Right ventricle myocardium inferior (tissue), 1 donor: ENCODE measurements at regions not wholly inside any gene's neighbourhood (a gene's known extent, or its start where the extent isn't known, plus 50 kb on each side); places are given as distances from the start of the nearest gene placed in this dataset.
"Not testable (repeated sequence)": the region's sequence is repeated elsewhere in the genome, so short reads cannot be mapped to it uniquely, and the experiment has no call there.

ENCODE experiments used
- ATAC-seq: fragments of 200-7000 bp; cut with Tn5 transposase; one replicate; pipeline ENCODE4 v1.9.1; 2020; ENCODE audit warnings: mild to moderate bottlenecking, moderate library complexity
- DNase-seq: peaks from one replicate; pipeline ENCODE4 v3.0.0; 2021; ENCODE audit errors: missing footprints
- intact Hi-C: fragments of 100-400 bp; cut with DNase I; formaldehyde crosslinking; loops from one replicate; pipeline ENCODE4 v1.11.0; 2022
- donor health status: DM: no; HTN: yes; CAD: no; lungs with severe emphysema.

DNA sequence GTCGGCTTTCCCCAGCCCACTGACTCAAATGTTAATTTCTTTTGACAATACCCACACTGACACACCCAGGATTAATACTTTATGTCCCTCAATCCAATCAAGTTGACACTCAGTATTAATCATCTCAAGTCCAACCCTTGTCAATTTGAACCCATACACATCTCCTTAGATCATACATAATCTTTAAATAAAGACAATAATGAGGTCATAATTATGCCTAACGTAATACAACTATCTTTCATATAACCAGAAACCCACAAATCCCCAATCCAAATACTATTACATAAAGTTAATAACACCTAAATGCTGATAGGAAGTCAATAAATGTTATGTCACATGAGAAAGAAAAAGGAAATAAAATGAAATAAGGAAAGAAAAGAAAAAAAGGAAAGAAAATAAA, 934.2 kb downstream of the CDH9 start:
- ATAC-seq (no peak), DNase-seq (no peak)
- intact Hi-C loops: no loop called here

DNA sequence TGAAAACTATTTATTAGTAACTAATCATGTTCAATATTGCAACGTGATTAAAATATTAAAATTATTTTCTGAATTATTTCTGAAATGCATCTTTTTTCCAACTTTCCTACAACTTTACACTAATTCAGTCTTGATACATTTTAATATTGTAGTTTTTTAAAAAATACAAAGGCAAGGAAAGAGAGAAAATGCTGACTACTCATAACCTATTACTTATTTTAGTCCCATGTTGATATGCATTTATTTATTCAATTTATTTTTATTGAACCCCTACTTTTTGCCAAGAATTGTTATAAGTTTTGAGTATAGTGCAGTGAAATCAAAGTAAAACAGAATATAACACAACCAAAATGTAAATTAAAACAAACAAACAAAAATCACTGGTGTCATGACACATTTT, 978.2 kb downstream of the CDH9 start:
- ATAC-seq: no peak
- intact Hi-C loops: no loop called here
- DNase-seq: no peak

DNA sequence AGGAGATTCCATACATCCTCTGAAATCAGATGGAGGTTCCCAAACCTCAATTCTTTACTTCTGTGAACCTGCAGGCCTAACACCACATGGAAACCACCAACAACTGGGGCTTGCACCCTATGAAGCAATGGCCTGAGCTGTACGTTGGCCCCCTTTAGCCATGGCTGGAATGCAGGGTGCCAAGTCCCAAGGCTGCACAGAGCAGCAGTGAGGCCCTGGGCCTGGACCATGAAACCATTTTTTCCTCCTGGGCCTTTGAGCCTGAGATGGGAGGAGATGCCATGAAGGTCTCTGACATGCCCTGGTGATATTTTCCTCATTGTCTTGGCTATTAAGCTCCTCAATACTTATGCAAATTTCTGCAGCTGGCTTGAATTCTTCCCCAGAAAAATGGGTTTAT, 983.8 kb downstream of the CDH9 start:
- ATAC-seq: no peak
- peak; percentile 9 for DNase-seq
- intact Hi-C loops: no loop called here

DNA sequence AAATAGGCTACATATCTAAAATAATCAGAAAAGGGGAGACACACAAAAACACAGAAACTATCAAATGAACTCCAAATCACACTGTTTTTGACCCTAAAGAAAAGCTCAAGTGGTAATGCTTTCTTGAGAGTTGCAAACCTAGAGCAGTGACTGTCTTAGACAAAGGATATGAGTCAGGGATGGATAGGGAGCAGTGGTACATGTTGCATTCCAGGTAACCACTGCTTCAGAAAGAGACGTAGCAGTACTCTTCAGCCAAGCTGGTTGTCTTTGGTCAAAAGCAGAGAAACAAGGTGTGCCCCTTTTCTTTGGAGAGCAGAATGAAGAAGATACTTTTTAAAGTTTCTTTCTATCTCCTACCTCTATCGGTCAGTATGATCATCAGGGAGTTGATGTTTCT, 1003.6 kb downstream of the CDH9 start:
- DNase-seq (no peak), ATAC-seq (no peak)
- intact Hi-C loops: no loop called here

DNA sequence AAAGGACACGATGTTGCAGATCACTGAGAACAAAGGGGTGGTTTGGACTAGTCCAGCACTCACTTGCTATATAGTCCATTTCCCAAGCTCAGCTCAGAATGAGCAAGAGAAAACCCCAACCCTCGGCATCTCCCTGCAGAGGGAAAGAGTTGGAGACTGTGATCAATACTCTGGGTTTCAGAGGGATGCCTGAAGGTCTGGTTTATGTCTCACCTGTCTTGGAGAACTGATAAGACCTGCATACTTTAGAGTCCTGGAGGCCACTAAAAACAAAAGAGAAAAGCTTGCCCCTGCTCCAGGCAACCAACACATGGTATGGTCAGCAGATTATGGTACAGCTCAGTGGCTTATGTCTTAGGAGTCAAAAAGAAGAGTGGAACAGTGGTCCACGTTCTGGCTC, 1006.9 kb downstream of the CDH9 start:
- intact Hi-C loops: no loop called here

DNA sequence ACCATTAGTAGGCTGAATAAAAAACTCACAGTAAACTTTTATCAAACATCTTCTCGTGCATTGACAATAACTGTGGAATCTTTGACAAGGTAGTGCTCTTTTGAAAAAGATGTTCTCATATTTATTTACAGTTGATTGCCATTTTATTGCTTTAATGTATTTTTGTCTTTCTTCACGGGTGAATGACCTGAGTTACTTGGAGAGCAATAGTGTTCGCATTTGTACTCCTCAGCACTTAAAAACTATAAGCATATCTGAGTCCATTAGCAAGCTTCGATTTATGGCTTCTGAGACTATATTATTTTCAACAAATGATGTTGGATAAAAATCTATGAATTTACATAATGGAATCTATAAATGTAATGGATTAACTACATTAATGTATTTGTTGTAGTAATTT, 1012.3 kb downstream of the CDH9 start:
- ATAC-seq: no peak

More for the DNA sequence above, 1006.9 kb downstream of the CDH9 start:
- ATAC-seq: no peak
- DNase-seq: no peak

DNA sequence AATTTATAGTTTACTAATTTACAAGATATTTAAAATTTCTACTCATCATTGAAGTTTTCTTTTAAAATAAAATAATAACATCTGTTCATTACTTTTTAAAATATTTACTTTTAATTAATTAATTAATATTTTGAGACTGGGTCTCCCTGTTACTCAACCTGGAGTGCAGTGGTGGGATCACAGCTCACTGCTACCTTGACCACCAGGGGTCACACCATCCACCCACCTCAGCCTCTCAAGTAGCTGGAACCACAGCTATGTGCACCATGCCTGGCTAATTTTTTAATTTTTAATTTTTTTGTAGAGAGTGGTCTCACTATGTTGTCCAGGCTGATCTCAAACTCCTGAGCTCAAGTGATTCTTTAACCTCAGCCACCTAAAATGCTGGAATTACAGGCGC, 1013.6 kb downstream of the CDH9 start:
- ATAC-seq (no peak), DNase-seq (no peak)
- intact Hi-C loops: no loop called here

More for the DNA sequence above, 1012.3 kb downstream of the CDH9 start:
- no peak for DNase-seq
- intact Hi-C loops: no loop called here

DNA sequence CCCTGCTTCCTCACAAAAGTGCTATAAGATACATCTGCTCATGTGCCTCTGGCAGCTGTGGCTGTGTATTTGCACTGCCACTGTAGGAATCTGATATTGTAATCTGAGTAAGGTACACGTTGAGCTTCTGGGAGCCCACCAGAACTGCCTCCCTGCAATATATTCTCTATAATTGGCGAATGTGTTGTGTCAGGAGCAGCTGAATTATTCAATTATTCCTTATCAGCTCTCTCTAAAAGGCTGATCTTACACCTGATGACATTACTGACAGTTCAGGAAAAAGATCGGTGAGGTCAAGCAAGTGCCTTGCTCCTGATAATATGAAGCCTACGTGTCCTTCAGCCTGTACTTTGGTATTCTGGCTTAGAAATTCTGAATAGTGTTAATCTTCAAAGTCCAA, 1015.0 kb downstream of the CDH9 start:
- intact Hi-C loops: no loop called here
- ATAC-seq (no peak), DNase-seq (no peak)

DNA sequence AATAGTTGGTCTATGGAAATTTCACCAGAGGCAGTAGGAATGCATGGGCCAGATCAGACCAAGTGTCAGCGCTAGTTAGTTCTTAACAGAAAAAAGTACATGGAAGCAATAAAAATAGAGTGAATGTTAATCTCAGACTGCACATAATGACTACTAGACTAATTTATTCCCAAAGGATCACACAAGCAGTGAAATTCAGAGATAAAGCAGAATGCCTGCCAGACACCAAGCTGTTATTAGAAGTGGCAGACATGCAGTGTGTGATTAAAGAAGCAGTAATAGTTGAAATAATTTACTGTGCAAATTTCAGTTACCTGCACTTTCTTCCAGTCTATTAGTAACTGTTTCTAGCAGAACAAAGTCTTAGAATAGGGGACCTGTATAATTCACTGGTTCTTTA, 1024.2 kb downstream of the CDH9 start:
- DNase-seq: no peak
- no peak for ATAC-seq
- intact Hi-C loops: no loop called here

DNA sequence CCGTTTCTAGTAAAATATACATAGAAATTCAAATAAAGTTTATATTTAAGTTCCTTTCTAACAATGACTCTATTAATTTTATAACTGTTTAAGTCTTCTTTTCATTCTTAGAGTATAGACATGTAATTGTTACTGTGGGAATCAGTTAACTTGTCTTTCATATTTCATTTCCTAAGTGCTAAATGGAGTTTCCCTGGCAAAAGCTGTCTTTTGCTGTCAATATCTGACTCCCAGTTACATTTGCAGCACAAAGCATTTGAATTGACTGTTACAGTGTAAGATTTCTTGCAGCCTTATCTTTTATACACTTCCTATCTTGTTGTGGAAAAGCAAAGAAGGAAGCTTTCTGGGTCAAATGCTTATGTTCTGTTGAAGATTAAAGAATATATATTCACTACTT, 1026.3 kb downstream of the CDH9 start:
- intact Hi-C loops: no loop called here
- no peak for DNase-seq
- ATAC-seq: no peak

DNA sequence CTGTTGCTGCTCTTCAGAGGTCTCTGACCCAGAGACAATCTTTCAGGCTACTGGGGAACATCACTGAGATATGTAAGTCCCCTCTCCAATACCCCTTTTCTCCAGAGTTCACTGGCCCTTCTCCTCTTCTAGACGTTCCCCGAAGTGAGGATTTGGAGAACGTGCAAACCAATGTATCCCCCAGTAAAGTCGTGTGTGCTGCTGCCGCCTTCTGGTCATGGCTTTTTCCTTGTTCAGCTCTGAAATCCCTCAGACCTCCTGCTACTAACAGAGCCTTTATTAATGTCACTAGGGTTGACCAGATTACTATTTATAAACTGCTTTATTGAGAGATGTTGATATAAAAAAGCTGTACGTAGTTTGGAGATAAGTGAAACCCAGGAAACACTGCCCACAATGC, 1028.6 kb downstream of the CDH9 start:
- intact Hi-C loops: no loop called here
- DNase-seq (no peak), ATAC-seq (no peak)

DNA sequence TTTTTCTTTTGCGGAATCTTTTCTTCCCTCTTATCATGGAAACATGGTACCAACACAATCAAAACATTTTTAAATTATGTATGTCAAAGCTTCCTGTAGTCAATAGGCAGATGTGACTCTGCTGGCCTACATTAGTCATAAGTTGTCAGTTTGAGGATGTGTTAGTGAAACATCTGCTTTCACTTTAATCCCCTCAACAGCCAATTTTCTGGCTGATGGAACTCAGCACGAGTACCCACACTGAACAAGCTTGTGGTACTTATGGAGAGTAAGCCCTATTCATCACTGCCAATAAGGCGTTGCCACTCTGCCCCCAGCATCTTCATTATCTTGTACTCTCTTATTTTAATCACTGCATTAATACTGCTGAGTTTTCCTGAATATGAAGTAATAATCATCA, 1034.4 kb downstream of the CDH9 start:
- ATAC-seq (no peak), DNase-seq (no peak)
- intact Hi-C loops: no loop called here

DNA sequence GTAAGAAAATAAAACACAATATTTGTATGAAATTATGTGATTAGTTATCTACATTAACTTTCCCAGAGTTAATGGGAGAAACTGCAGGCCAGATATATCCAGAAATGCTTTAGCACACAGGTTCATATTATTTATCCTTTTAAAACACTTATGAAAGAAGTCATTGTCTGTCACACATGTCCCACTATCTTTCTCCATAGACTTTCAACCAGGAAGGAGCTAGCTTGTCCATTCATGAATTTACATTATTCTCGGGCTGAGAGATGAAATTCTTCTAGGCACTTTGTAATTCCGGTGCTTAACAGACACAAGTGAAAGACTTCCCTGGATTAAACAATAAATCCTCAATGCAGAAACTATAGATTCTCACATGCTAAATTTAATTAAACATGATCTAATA, 1043.2 kb downstream of the CDH9 start:
- DNase-seq (no peak), ATAC-seq (no peak)
- intact Hi-C loops: no loop called here

DNA sequence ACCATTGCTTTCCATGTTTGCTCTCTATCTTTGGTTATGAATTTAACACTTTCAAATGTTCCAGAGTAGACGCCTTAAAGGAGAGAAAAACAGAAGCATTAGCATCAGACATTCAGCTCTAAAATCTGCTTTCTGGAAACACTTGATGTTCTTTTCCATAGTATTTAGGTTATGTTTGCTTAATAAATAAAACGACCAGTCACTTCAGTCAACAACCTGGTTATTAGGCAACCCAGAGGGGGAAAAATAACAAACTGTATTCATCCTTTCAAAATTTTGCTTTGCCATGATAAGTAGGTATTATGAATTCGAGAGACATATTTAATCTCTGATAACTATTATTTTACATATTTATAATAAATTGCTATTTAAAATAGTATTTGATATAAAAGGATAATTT, 1044.7 kb downstream of the CDH9 start:
- ATAC-seq (no peak), DNase-seq (no peak)
- intact Hi-C loops: no loop called here

DNA sequence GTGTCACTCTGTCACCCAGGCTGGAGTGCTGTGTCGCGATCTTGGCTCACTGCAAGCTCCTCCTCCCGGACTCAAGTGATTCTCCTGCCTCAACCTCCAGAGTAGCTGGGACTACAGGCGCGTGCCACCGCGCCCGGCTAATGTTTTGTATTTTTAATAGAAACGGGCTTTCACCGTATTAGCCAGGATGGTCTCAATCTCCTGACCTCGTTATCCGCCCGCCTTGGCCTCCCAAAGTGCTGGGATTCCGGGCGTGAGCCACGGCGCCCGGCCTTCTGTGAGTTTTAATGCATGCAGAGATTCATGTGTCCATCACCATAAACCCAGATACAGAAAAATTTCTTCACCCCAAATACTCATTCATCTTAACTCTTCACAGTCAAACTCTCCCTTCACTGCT, 1046.7 kb downstream of the CDH9 start:
- DNase-seq: no peak
- ATAC-seq: no peak
- intact Hi-C loops: no loop called here

DNA sequence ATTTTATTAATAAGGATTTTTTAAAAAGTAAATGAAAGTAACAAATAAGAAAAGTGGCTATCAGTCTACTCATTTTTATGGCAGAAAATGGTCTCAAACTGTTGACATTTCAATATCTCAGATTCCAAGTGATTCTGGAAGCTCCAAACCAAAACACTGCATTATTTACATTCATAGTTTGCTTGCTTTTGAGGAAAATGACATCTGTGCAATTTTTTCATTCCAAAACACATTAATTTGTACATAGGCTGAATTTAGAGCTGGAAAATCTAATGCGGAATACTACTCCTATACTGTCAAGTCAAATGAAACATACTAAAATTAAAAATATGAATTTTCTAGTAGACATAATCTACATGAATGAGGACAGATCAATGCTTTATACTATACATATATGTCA, 1047.6 kb downstream of the CDH9 start:
- DNase-seq (no peak), ATAC-seq (no peak)
- intact Hi-C loops: no loop called here

DNA sequence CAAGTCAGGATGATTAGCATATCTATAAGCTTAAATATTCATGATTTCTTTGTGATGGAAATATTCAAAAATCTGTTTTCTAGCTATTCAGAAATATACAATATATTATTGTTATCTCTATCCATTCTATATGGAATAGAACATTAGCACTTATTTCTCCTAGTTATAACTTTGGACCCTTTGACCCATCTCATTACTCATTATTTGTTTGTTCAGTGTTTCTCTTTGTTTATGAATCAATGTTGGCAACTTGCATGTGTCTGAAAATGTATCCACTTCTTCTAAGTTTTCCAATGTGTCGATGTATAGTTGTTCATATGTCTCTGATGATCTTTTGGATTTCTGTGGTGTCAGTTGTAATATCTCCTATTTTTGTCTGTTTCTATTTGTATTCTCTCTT, 1059.3 kb downstream of the CDH9 start:
- DNase-seq (no peak), ATAC-seq (no peak)
- intact Hi-C loops: no loop called here

DNA sequence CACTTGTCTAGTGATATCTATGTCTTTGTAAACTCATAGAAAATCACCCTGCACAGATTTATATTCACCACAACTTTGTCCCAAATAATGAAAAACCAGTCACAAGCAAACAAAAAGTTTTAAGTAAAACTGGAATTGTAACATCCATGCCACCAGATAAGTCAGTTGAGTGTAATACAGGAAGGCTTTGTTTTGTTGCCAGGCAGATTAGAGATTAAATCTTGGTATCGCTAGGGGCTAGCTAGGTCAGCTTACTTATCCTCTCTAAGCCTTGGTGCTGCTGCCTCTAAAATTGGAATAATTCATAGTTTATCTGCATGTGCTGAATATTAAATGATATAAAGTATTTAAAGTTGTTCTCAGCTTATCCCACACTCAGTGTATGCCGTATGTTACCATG, 1062.5 kb downstream of the CDH9 start:
- intact Hi-C loops: no loop called here
- ATAC-seq: no peak

DNA sequence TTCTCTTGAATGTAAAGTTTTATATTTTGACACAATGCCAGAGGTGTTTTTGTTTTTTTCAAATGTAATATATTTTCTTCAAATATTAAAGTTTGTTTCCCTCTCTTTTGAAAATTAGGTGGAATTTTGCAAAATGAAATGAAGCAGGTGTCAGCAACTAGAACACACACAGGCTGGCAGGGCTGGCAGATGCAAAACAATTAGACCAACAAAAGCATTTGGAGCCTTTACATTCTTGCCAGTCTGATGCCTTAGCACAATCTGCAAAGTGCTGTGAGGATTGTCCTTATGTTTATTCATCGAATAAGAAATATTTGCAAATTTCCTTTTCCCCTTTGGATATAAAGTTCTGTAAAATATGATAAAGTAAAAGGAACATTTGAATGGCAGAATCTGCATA, 1063.9 kb downstream of the CDH9 start:
- DNase-seq: no peak
- intact Hi-C loops: no loop called here
- no peak for ATAC-seq

More for the DNA sequence above, 1062.5 kb downstream of the CDH9 start:
- no peak for DNase-seq

DNA sequence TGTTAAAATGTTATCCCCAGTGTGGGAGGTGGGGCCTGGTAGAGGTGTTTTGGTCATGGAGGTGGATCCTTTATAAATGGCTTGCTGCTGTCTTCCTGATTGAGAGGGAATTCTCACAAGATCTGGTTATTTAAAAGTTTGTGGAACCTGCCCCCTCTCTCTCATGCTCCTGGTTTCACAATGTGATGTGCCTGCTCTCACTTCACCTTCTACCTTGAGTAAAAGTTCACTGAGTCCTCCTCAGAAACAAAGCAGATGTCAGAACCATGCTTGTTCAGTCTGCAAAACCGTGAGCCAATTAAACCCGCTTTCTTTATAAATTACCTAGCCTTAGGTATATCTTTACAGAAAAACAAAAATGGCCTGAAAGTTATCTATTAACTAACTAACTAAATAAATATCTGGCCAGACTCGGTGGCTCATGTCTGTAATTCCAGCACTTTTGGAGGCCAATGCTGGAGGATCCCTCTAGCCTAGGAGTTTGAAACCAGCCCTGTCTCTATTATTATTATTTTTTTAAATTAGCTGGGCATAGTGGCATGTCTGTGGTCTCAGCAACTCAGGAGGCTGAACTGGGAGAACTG, 1067.4 kb downstream of the CDH9 start:
- no peak for ATAC-seq

DNA sequence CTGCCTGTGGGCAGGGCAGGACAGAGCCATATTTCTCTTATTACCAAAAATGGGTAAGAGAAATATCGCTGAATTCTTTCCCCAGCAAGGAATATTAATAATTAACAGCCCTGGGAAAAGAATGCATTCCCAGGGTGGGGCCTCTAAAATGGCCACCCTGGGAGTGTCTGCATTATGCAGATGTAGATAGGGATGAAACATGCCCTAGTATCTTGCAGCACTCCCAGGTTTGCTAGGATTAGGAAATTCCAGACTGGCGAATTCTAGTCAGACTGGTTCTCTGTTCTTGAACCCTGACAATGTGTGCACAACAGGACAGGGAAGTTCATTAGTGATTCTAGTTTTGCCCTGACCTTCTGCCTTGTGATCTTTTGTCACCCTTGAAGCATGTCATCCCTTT, 1069.3 kb downstream of the CDH9 start:
- ATAC-seq, DNase-seq, intact Hi-C loops: not testable (repeated sequence)

More for the DNA sequence above, 1067.4 kb downstream of the CDH9 start:
- intact Hi-C loops: no loop called here
- DNase-seq: no peak

DNA sequence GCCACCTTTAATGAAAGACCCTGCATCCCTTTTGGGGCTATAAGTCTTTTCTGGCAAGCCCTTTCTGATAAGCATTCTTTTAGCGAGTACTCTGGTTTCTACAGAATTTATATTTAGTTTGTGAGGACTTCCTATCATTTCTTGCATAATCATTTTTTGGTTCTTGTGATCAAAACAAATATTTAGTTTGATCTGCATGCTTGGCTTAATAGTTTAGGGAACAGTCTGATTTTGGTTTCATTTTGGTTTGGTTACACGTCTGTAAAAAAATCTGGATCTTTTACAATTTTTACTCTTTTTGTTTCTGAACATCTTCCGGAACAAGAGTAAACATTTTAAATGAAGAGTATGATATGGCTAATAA, 1074.4 kb downstream of the CDH9 start:
- ATAC-seq: no peak
- intact Hi-C loops: no loop called here
- no peak for DNase-seq
